H9 (cell line): ENCODE measurements at regions not wholly inside any gene's neighbourhood (a gene's known extent, or its start where the extent isn't known, plus 50 kb on each side); places are given as distances from the start of the nearest gene placed in this dataset.

Experiments
- DNase-seq: peaks from one replicate; pipeline ENCODE4 v3.0.0-alpha.2; 2017
- H2AFZ ChIP-seq: one replicate; pipeline ENCODE4 v1.6.1; 2013; ENCODE audit warnings: mild to moderate bottlenecking, low read length, control low read depth, moderate library complexity
- H2AK5ac ChIP-seq: 2 replicates; pipeline ENCODE4 v1.6.1; 2013; ENCODE audit warnings: low read length, control low read depth, mixed read lengths; ENCODE audit not compliant: insufficient read length
- H2BK120ac ChIP-seq: one replicate; pipeline ENCODE4 v1.6.1; 2013; ENCODE audit warnings: low read depth, mild to moderate bottlenecking, low read length, control low read depth, inconsistent platforms; ENCODE audit not compliant: poor library complexity, severe bottlenecking
- H2BK12ac ChIP-seq: 2 replicates; pipeline ENCODE4 v1.6.1; 2013; ENCODE audit warnings: low read length, control low read depth, mixed read lengths, low read depth; ENCODE audit not compliant: insufficient read length
- H2BK15ac ChIP-seq: 2 replicates; pipeline ENCODE4 v1.6.1; 2013; ENCODE audit warnings: low read depth, low read length, control low read depth
- H2BK20ac ChIP-seq: one replicate; pipeline ENCODE4 v1.6.1; 2013; ENCODE audit warnings: low read depth, mild to moderate bottlenecking, low read length, control low read depth, inconsistent platforms; ENCODE audit not compliant: poor library complexity, severe bottlenecking
- H2BK5ac ChIP-seq: 2 replicates; pipeline ENCODE4 v1.6.1; 2013; ENCODE audit warnings: low read length, control low read depth, mixed read lengths; ENCODE audit not compliant: insufficient read length
- H3K14ac ChIP-seq: 2 replicates; pipeline ENCODE4 v1.6.1; 2013; ENCODE audit warnings: low read length, control low read depth; ENCODE audit not compliant: insufficient read depth
- H3K18ac ChIP-seq: 2 replicates; pipeline ENCODE4 v1.6.1; 2013; ENCODE audit warnings: low read depth, mild to moderate bottlenecking, mixed read lengths, low read length, control low read depth; ENCODE audit not compliant: insufficient read length
- H3K23ac ChIP-seq: 2 replicates; pipeline ENCODE4 v1.6.1; 2013; ENCODE audit warnings: low read length, control low read depth, mixed read lengths, low read depth; ENCODE audit not compliant: insufficient read length
- H3K23me2 ChIP-seq: 2 replicates; pipeline ENCODE4 v1.6.1; 2013; ENCODE audit warnings: low read depth, mild to moderate bottlenecking, mixed read lengths, low read length, control low read depth; ENCODE audit not compliant: insufficient read length, poor library complexity, severe bottlenecking
- H3K27ac ChIP-seq: 2 replicates; pipeline ENCODE4 v1.5.1; 2013; ENCODE audit warnings: low read length, control low read depth, mixed read lengths, low read depth; ENCODE audit not compliant: insufficient read length
- H3K27me3 ChIP-seq: 2 replicates; pipeline ENCODE4 v1.6.1; 2013; ENCODE audit warnings: low read length, control low read depth, inconsistent platforms; ENCODE audit not compliant: insufficient read depth
- H3K4ac ChIP-seq: 2 replicates; pipeline ENCODE4 v1.6.1; 2013; ENCODE audit warnings: low read depth, mild to moderate bottlenecking, control low read depth, inconsistent platforms, low read length, moderate library complexity
- H3K4me1 ChIP-seq: 2 replicates; pipeline ENCODE4 v1.6.1; 2013; ENCODE audit warnings: low read length, control low read depth, inconsistent platforms; ENCODE audit not compliant: insufficient read depth
- H3K4me2 ChIP-seq: 2 replicates; pipeline ENCODE4 v1.6.1; 2013; ENCODE audit warnings: low read length, control low read depth, mixed read lengths; ENCODE audit not compliant: insufficient read length, insufficient read depth
- H3K56ac ChIP-seq: 2 replicates; pipeline ENCODE4 v1.6.1; 2013; ENCODE audit warnings: low read depth, mild to moderate bottlenecking, mixed read lengths, low read length, control low read depth; ENCODE audit not compliant: insufficient read length
- H3K79me1 ChIP-seq: 2 replicates; pipeline ENCODE4 v1.6.1; 2013; ENCODE audit warnings: low read depth, mild to moderate bottlenecking, moderate library complexity, low read length, control low read depth, inconsistent platforms; ENCODE audit not compliant: insufficient read depth, poor library complexity, severe bottlenecking
- H3K79me2 ChIP-seq: 2 replicates; pipeline ENCODE4 v1.6.1; 2013; ENCODE audit warnings: low read length, control low read depth, inconsistent platforms; ENCODE audit not compliant: insufficient read depth
- H3K9ac ChIP-seq: 2 replicates; pipeline ENCODE4 v1.6.1; 2013; ENCODE audit warnings: low read length, control low read depth, mixed read lengths; ENCODE audit not compliant: insufficient read length; ENCODE audit errors: extremely low read depth
- H3K9me3 ChIP-seq: one replicate; pipeline ENCODE4 v1.6.1; 2013; ENCODE audit warnings: low read depth, low read length, inconsistent platforms; ENCODE audit not compliant: control insufficient read depth
- H3T11ph ChIP-seq: one replicate; pipeline ENCODE4 v1.6.1; 2013; ENCODE audit warnings: mild to moderate bottlenecking, low read length, control low read depth, inconsistent platforms
- H4K20me1 ChIP-seq: one replicate; pipeline ENCODE4 v1.6.1; 2013; ENCODE audit not compliant: control insufficient read depth, insufficient read length, insufficient read depth
- H4K5ac ChIP-seq: 2 replicates; pipeline ENCODE4 v1.6.1; 2013; ENCODE audit warnings: low read depth, mild to moderate bottlenecking, mixed read lengths, low read length, control low read depth; ENCODE audit not compliant: insufficient read length
- H4K8ac ChIP-seq: replicated peaks from 2 replicates; pipeline ENCODE4 v1.6.1; 2013; ENCODE audit warnings: low read length, control low read depth, mixed read lengths, low read depth; ENCODE audit not compliant: insufficient read length
- H4K91ac ChIP-seq: 2 replicates; pipeline ENCODE4 v1.6.1; 2013; ENCODE audit warnings: low read depth, mild to moderate bottlenecking, moderate library complexity, mixed read lengths, low read length, control low read depth; ENCODE audit not compliant: insufficient read length
- H3K27ac Mint-ChIP-seq, 3 experiments: 2 replicates in 2 of 3; 3 replicates in 1 of 3; pipeline ENCODE4 v1.8.0; 2020 to 2021; ENCODE audit warnings: mixed read lengths in 3 of 3, mild to moderate bottlenecking in 1 of 3, moderate library complexity in 1 of 3
- H3K27me3 Mint-ChIP-seq: 2 replicates; pipeline ENCODE4 v1.8.0; 2021; ENCODE audit warnings: low read depth, mild to moderate bottlenecking, moderate library complexity, mixed read lengths
- H3K36me3 Mint-ChIP-seq, 3 experiments: 2 replicates in 2 of 3; 3 replicates in 1 of 3; pipeline ENCODE4 v1.8.0; 2020 to 2021; ENCODE audit warnings: low read depth in 3 of 3, mixed read lengths in 3 of 3; ENCODE audit not compliant: insufficient read depth in 1 of 3
- H3K4me1 Mint-ChIP-seq, 2 experiments: 2 replicates each; pipeline ENCODE4 v1.8.0; 2020; ENCODE audit warnings: mixed read lengths in 2 of 2
- H3K4me3 Mint-ChIP-seq, 2 experiments: 2 replicates in 1 of 2; 3 replicates in 1 of 2; pipeline ENCODE4 v1.8.0; 2020 to 2021; ENCODE audit warnings: mild to moderate bottlenecking in 2 of 2, mixed read lengths in 2 of 2, moderate library complexity in 1 of 2
- H3K9me3 Mint-ChIP-seq, 2 experiments: 2 replicates in 1 of 2; 3 replicates in 1 of 2; pipeline ENCODE4 v1.8.0; 2020; ENCODE audit warnings: mild to moderate bottlenecking in 2 of 2, mixed read lengths in 2 of 2, moderate library complexity in 1 of 2
- CTCF ChIP-seq: fragments of 200-600 bp; sonication (generic); conservative IDR thresholded peaks from 3 replicates; pipeline ENCODE4 v1.8.0; 2021; ENCODE audit warnings: antibody characterized with exemption, mild to moderate bottlenecking
- WGBS: extraction: QIAGEN DNeasy Blood & Tissue Kit; methylation state at CpG from one replicate; pipeline ENCODE4 v1.1.7; 2013; ENCODE audit warnings: missing lambda C conversion rate, low lambda C conversion rate, mixed read lengths; ENCODE audit not compliant: insufficient read length; ENCODE audit errors: extremely low coverage; 5-methylcytosine and 5-hydroxymethylcytosine counted together

DNA sequence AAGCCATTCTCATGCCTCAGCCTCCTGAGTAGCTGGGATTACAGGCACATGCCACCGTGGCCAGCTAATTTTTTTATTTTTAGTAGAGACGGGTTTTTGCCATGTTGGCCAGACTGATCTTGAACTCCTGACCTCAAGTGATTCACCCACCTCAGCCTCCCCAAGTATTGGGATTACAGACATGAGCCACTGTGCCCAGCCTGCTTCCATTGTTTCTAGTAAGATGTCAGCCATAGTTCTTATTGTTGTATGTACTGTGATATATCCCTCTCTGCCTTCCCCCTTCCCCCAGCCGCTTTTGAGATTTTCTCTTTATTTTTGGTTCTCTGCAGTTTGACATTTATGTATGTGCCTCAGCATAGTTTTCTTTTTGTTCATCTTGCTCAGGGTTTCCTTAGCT, 87.9 kb upstream of the KLF14 start:
- no peak overlapping the region for H2AFZ ChIP-seq
- no peaks in the 10 kb centered on the region for H4K20me1 ChIP-seq
- H4K5ac ChIP-seq: no peak overlapping the region
- no peak overlapping the region for H2BK15ac ChIP-seq
- H3K4me1 ChIP-seq: no peaks in the 10 kb centered on the region
- no peaks in the 10 kb centered on the region for H3K79me2 ChIP-seq
- H4K8ac ChIP-seq: no peak overlapping the region
- H3K4me2 ChIP-seq: no peak overlapping the region
- no peaks in the 10 kb centered on the region for H3K23me2 ChIP-seq
- no peak overlapping the region for H2BK5ac ChIP-seq
- Mint-ChIP-seq H3K27ac (no peak overlapping the region), H3K27me3 (peaks cover 1% of the 10 kb centered on the region; the same call in 1 of the 2 replicates), H3K9me3 (peaks cover 14 to 16% of the 10 kb centered on the region in 2 experiments), H3K36me3 (peaks cover 0 to 12% (median 4%) of the 10 kb centered on the region in 3 experiments; a peak in 4 of 7 replicates), H3K4me1 (no peaks in the 10 kb centered on the region), H3K4me3 (no peak overlapping the region)
- no peaks in the 10 kb centered on the region for H3K27me3 ChIP-seq
- TF ChIP-seq CTCF: no peak
- no peak for DNase-seq
- no peak overlapping the region for H4K91ac ChIP-seq
- H3K4ac ChIP-seq: no peak overlapping the region
- H3K27ac ChIP-seq: no peak overlapping the region
- no peak overlapping the region for H2AK5ac ChIP-seq
- no peak overlapping the region for H3T11ph ChIP-seq
- no peak overlapping the region for H3K14ac ChIP-seq
- H3K79me1 ChIP-seq: no peaks in the 10 kb centered on the region
- no peak overlapping the region for H3K18ac ChIP-seq
- no peak overlapping the region for H3K9ac ChIP-seq
- H2BK120ac ChIP-seq: no peak overlapping the region
- no peak overlapping the region for H2BK20ac ChIP-seq
- no peak overlapping the region for H3K23ac ChIP-seq
- no peaks in the 10 kb centered on the region for H3K9me3 ChIP-seq
- H3K56ac ChIP-seq: no peak overlapping the region
- no CpG with 5 or more reads among the region's 3 CpGs for WGBS
- no peak overlapping the region for H2BK12ac ChIP-seq
